OCI-LY1 (cell line): ENCODE measurements at regions not wholly inside any gene's neighbourhood (a gene's known extent, or its start where the extent isn't known, plus 50 kb on each side); places are given as distances from the start of the nearest gene placed in this dataset.

Experiments
- EZH2 ChIP-seq: fragments of 200-600 bp; sonication (generic), shearing (Covaris generic); IDR thresholded peaks from 2 replicates; pipeline ENCODE4 v1.8.0; 2017; ENCODE audit warnings: borderline replicate concordance, mixed run types, mild to moderate bottlenecking, antibody characterized with exemption, low read length, moderate library complexity, mixed read lengths
- TF ChIP-seq, protein P1 (sequence below): fragments of 200-600 bp; sonication (generic), shearing (Covaris generic); IDR thresholded peaks from 2 replicates; pipeline ENCODE4 v1.5.1; 2017; ENCODE audit warnings: mild to moderate bottlenecking, antibody characterized with exemption, low read length, moderate library complexity, mixed read lengths

DNA sequence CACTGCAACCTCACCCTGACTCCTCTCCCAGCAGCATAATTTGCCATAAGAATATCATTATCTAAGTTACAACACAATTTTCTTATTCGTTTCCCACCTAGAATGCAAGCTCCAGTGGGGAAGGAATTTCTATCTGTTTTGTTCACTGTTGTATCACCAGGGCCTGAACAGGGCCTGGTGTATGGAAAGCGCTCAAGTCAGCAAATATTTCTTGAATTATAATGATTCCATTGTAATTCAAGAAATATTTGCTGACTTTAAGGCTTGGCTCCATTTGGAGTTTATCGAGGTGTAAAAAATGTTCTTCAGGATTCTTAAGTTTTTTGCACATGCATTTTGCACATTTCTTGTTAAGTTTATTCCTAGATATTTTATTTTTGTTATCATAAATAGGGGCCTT lies 58.4 kb downstream of the RBFOX3 start:
- no peak for TF ChIP-seq EZH2
- TF ChIP-seq, protein P1, sequence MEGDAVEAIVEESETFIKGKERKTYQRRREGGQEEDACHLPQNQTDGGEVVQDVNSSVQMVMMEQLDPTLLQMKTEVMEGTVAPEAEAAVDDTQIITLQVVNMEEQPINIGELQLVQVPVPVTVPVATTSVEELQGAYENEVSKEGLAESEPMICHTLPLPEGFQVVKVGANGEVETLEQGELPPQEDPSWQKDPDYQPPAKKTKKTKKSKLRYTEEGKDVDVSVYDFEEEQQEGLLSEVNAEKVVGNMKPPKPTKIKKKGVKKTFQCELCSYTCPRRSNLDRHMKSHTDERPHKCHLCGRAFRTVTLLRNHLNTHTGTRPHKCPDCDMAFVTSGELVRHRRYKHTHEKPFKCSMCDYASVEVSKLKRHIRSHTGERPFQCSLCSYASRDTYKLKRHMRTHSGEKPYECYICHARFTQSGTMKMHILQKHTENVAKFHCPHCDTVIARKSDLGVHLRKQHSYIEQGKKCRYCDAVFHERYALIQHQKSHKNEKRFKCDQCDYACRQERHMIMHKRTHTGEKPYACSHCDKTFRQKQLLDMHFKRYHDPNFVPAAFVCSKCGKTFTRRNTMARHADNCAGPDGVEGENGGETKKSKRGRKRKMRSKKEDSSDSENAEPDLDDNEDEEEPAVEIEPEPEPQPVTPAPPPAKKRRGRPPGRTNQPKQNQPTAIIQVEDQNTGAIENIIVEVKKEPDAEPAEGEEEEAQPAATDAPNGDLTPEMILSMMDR = no peak
